ENCODE measurements at regions not wholly inside any gene's neighbourhood (a gene's known extent, or its start where the extent isn't known, plus 50 kb on each side); places are given as distances from the start of the nearest gene placed in this dataset.
"Not testable (repeated sequence)": the region's sequence is repeated elsewhere in the genome, so short reads cannot be mapped to it uniquely, and the experiment has no call there.

DNA sequence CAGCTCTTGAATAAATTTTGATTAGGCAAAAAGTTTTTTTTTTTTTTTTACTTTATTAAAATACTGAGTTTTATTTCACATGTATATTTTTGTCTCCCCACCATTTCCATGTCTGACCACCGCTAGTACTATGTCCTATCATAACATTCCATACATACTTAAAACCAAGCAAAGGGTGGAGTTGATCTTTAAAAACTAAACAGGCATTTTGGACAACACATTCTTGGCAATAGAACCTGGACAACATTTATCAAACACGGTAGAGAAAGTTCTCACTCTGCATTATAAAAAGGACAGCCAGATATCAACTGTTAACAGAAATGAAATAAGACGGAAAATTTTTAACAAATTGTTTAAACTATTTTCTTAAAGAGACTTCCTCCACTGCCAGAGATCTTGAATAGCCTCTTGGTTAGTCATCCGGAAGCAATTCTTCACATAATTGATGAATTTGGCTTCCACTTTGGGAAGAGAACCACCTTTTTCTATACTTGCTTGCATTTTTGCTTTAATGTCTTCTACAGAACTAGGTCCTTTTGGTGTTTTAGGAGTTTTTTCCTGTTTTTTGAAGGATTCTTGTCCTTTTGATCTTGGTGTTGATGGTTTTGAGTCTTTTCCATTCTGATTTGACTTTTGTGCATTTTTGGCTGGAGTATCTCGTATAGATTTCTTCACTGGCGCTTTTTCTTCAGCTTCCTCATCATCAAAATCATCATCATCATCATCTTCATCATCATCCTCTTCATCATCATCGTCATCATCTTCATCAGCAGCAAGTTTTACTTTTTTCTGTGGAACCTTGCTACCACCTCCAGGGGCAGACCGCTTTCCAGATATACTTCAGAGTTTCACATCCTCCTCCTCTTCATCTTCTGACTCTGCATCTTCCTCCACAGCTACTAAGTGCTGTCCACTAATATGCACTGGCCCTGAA lies 58.7 kb downstream of the POU5F2 start:
- H3K27ac Mint-ChIP-seq; DNase-seq; H3K9me3 Mint-ChIP-seq; H3K27me3 Mint-ChIP-seq; H3K36me3 Mint-ChIP-seq; H3K4me1 Mint-ChIP-seq; ATAC-seq (ENCODE audit: low read depth); H3K4me3 Mint-ChIP-seq: not testable (repeated sequence)
- POLR2A ChIA-PET = interaction anchor here (0.6 kb wide), 1 partner anchor 62 kb away, joined by 3 read pairs; no protein-coding TSS in a partner anchor

DNA sequence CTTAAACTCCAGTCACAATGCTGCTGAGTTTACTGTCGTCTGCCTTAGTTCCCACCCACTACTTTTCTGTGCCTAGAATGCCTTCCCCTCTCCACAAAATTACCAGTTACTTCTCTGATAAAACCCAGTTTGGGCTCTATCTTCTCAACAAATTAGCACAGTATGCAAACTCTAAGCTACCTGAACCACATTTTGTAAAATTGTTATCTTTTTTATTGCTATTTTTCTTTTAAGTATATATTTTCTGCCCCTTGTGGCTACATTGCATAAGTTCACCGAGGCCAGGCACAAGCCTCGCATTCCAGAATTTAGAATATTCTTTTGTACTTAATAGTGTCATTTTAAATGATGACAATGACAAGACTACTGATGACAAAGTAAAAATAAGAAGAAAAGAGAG lies 60.0 kb downstream of the POU5F2 start:
- Mint-ChIP-seq H3K27me3 (no peaks in the 10 kb centered on the region), H3K4me1 (no peaks in the 10 kb centered on the region), H3K27ac (no peak overlapping the region), H3K9me3 (peaks cover 2% of the 10 kb centered on the region), H3K36me3 (peaks cover 5% of the 10 kb centered on the region), H3K4me3 (no peak overlapping the region)
- DNase-seq = no peak
- POLR2A ChIA-PET = no interaction called here
- ATAC-seq (ENCODE audit: low read depth) = no peak

- no peaks in the 10 kb centered on the region for H3K4me1 Mint-ChIP-seq
- POLR2A ChIA-PET = no interaction called here
- H3K27me3 Mint-ChIP-seq = no peaks in the 10 kb centered on the region
- no peak for ATAC-seq (ENCODE audit: low read depth)
- H3K9me3 Mint-ChIP-seq = peaks cover under 1% of the 10 kb centered on the region
- H3K27ac Mint-ChIP-seq = no peak overlapping the region
- H3K4me3 Mint-ChIP-seq = no peak overlapping the region
- DNase-seq = no peak
- H3K36me3 Mint-ChIP-seq = peaks cover 3% of the 10 kb centered on the region
These were observed 64.0 kb downstream of the POU5F2 start for GRCh38 chr5:93677359-93677891.

DNA sequence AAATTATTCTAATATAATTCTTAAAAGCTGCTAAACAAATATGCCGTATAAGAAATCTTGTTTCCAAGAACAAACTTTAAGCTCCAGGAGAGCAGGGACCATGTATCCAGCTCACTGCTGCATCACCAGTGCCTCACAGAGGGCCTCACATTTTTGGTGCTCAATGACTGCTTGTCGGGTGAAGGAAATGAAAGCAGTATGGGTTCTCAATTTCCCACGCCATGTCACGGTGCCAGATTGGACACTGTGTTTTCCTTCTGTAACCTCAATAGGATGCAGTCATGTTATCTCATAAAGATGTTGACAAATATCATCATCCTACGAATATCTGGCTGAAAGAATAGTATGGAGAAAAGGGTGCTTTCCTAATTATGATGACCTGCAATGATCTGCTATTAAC lies 64.7 kb downstream of the POU5F2 start:
- Mint-ChIP-seq H3K27ac (no peak overlapping the region), H3K4me1 (no peaks in the 10 kb centered on the region), H3K27me3 (no peaks in the 10 kb centered on the region), H3K9me3 (no peaks in the 10 kb centered on the region), H3K36me3 (peaks cover 3% of the 10 kb centered on the region), H3K4me3 (no peak overlapping the region)
- POLR2A ChIA-PET = no interaction called here
- no peak for ATAC-seq (ENCODE audit: low read depth)
- DNase-seq = no peak

DNA sequence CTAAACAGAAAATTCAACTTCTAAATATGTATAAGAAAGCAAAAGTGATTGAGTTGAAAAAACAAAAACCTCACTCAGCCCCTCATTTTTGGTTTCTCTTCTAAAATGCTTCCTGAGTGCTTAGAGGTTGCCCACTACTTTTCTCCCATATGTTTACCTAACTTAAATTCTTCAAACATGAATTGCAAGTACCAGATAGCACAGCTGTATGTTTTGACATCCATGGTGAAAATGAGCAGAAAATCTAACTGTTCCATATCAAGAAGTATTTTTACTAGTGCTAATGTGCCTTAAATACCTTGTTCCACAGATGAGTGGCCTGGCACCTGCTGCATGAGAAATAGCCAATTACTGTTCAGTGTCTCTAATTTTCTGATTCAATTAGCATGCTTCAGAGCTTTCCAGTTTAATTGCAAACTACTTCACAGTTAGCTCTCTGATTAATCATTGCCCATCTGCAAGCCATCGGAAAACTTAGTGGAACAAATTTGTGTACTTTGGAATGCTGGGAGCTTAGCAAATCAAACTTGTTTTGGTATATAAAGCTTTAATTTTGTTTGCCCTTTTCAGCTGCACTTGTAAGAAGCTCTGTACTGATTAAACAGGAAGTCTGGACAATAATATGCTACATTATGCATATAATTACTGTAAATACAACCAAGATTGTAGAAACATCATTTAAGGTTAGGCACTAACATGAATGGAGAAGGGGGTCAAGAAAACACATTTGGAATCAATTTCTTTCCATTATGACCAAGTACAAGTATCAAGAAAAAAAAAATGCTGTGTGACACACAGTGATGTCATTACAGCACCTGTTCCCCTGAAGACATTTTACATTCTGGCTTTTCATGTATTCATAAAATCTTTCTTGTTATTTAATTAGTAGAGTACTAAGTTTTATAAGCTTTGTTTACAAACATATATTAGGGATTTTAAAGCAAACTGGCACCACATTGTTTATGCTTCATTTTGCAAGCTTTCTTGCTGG lies 65.6 kb downstream of the POU5F2 start:
- Mint-ChIP-seq H3K36me3 (peaks cover 3% of the 10 kb centered on the region), H3K9me3 (no peaks in the 10 kb centered on the region), H3K27me3 (no peaks in the 10 kb centered on the region), H3K27ac (no peak overlapping the region), H3K4me3 (no peak overlapping the region), H3K4me1 (no peaks in the 10 kb centered on the region)
- DNase-seq = no peak
- no peak for ATAC-seq (ENCODE audit: low read depth)
- POLR2A ChIA-PET = no interaction called here

- DNase-seq = no peak
- POLR2A ChIA-PET = no interaction called here
- H3K9me3 Mint-ChIP-seq = no peaks in the 10 kb centered on the region
These were observed 66.4 kb downstream of the POU5F2 start for GRCh38 chr5:93674866-93675459.

DNA sequence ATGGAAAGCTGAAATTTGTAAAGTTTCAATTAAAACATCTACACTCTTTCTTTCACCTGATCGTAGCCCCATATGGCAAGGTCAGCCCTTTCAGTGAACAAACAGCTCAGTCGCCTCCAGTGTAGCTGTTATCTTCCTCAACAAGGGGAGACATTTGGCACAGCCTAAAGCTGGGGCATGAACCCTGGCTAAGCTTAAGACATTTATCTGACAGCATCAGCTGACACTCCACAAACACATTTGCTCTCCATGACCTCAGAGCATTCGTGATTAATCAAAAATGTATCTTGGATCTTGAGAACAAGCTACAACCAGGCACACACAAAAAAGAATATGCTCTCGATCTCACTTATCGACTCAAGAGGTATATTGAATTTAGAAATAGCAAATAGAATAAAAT lies 67.3 kb downstream of the POU5F2 start:
- Mint-ChIP-seq H3K9me3 (no peaks in the 10 kb centered on the region), H3K36me3 (peaks cover 3% of the 10 kb centered on the region), H3K27me3 (no peaks in the 10 kb centered on the region), H3K4me1 (no peaks in the 10 kb centered on the region), H3K4me3 (no peak overlapping the region), H3K27ac (no peak overlapping the region)
- DNase-seq (no peak), ATAC-seq (ENCODE audit: low read depth) (no peak)
- POLR2A ChIA-PET = no interaction called here

More at GRCh38 chr5:93674866-93675459, 66.4 kb downstream of the POU5F2 start:
- Mint-ChIP-seq H3K4me1 (no peaks in the 10 kb centered on the region), H3K27ac (no peak overlapping the region), H3K4me3 (no peak overlapping the region), H3K27me3 (no peaks in the 10 kb centered on the region), H3K36me3 (peaks cover 3% of the 10 kb centered on the region)
- no peak for ATAC-seq (ENCODE audit: low read depth)

- no peaks in the 10 kb centered on the region for H3K27me3 Mint-ChIP-seq
- H3K9me3 Mint-ChIP-seq = no peaks in the 10 kb centered on the region
- POLR2A ChIA-PET = no interaction called here
These were observed 68.0 kb downstream of the POU5F2 start for GRCh38 chr5:93673316-93673954.

DNA sequence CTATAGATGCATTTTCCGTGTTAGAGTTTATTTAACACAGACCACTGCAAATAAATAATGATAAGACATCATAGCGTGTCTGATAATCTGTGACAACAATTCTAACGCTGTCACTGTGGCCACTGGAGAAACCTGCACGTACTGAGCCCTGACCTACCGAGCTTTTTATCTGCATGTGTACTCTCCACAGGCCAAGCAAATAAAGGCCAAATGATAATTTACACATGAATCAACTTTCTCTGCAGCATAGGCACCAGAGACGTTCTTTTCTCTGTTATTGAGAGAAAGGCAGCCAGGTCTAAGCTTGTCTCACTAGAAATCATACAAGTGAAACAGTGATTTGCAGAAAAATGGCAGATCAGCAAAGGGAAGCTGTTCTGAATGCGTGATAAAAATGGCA lies 75.8 kb downstream of the POU5F2 start:
- Mint-ChIP-seq H3K36me3 (no peaks in the 10 kb centered on the region), H3K27me3 (no peaks in the 10 kb centered on the region), H3K27ac (no peak overlapping the region), H3K9me3 (no peaks in the 10 kb centered on the region), H3K4me1 (no peaks in the 10 kb centered on the region), H3K4me3 (no peak overlapping the region)
- no peak for ATAC-seq (ENCODE audit: low read depth)
- POLR2A ChIA-PET = no interaction called here
- no peak for DNase-seq

More at GRCh38 chr5:93673316-93673954, 68.0 kb downstream of the POU5F2 start:
- ATAC-seq (ENCODE audit: low read depth) (no peak), DNase-seq (no peak)
- Mint-ChIP-seq H3K27ac (no peak overlapping the region), H3K4me1 (no peaks in the 10 kb centered on the region), H3K4me3 (no peak overlapping the region), H3K36me3 (peaks cover 3% of the 10 kb centered on the region)

- H3K27ac Mint-ChIP-seq = no peak overlapping the region
- H3K36me3 Mint-ChIP-seq = peaks cover 3% of the 10 kb centered on the region
- H3K27me3 Mint-ChIP-seq = no peaks in the 10 kb centered on the region
- POLR2A ChIA-PET = no interaction called here
- no peak overlapping the region for H3K4me3 Mint-ChIP-seq
- no peak for ATAC-seq (ENCODE audit: low read depth)
- no peaks in the 10 kb centered on the region for H3K4me1 Mint-ChIP-seq
- H3K9me3 Mint-ChIP-seq = no peaks in the 10 kb centered on the region
- DNase-seq = no peak
These were observed 77.7 kb downstream of the NR2F1 start for GRCh38 chr5:93660677-93661076.

GRCh38 chr5:93658044-93658443 lies 75.0 kb downstream of the NR2F1 start:
- no peaks in the 10 kb centered on the region for H3K27me3 Mint-ChIP-seq
- H3K27ac Mint-ChIP-seq = no peak overlapping the region
- POLR2A ChIA-PET = no interaction called here
- H3K4me1 Mint-ChIP-seq = no peaks in the 10 kb centered on the region
- H3K36me3 Mint-ChIP-seq = peaks cover 3% of the 10 kb centered on the region
- DNase-seq (no peak), ATAC-seq (ENCODE audit: low read depth) (no peak)
- H3K4me3 Mint-ChIP-seq = no peak overlapping the region
- H3K9me3 Mint-ChIP-seq = no peaks in the 10 kb centered on the region

GRCh38 chr5:93654676-93655075 lies 71.7 kb downstream of the NR2F1 start:
- no peak overlapping the region for H3K27ac Mint-ChIP-seq
- DNase-seq (no peak), ATAC-seq (ENCODE audit: low read depth) (no peak)
- peaks cover 6% of the 10 kb centered on the region for H3K4me1 Mint-ChIP-seq
- H3K4me3 Mint-ChIP-seq = no peak overlapping the region
- POLR2A ChIA-PET = no interaction called here
- peaks cover 2% of the 10 kb centered on the region for H3K9me3 Mint-ChIP-seq
- H3K27me3 Mint-ChIP-seq = no peaks in the 10 kb centered on the region
- H3K36me3 Mint-ChIP-seq = peaks cover 2% of the 10 kb centered on the region

GRCh38 chr5:93653716-93654115 lies 70.7 kb downstream of the NR2F1 start:
- POLR2A ChIA-PET = no interaction called here
- Mint-ChIP-seq H3K4me1 (peaks cover 6% of the 10 kb centered on the region), H3K27ac (no peak overlapping the region), H3K9me3 (peaks cover 2% of the 10 kb centered on the region), H3K27me3 (no peaks in the 10 kb centered on the region), H3K4me3 (no peak overlapping the region), H3K36me3 (peaks cover 2% of the 10 kb centered on the region)
- ATAC-seq (ENCODE audit: low read depth) (no peak), DNase-seq (no peak)
